Limb (tissue), 2 donors: ENCODE measurements at regions not wholly inside any gene's neighbourhood (a gene's known extent, or its start where the extent isn't known, plus 50 kb on each side); places are given as distances from the start of the nearest gene placed in this dataset.

Source experiments
- DNase-seq, 2 donors: peaks; one replicate each; pipeline ENCODE4 v3.0.0-alpha.2; 2016; ENCODE audit errors: extremely low spot score in 2 of 2

- DNase-seq, result no peak
Observed at GRCh38 chr15:61633951-61634350, 404.8 kb upstream of the RORA start.

- no peak for DNase-seq
Observed at GRCh38 chr15:61629269-61629668, 400.2 kb upstream of the RORA start.

- DNase-seq, result no peak
Observed at GRCh38 chr15:61624950-61625349, 395.8 kb upstream of the RORA start.

- DNase-seq, result no peak
Observed at GRCh38 chr15:61623746-61624145, 394.6 kb upstream of the RORA start.

- no peak for DNase-seq
Observed at GRCh38 chr15:61621865-61622264, 392.8 kb upstream of the RORA start.

GRCh38 chr15:61621146-61621545, 392.0 kb upstream of the RORA start:
- peak in 1 of 2 donors; percentile 50 for DNase-seq

- no peak for DNase-seq
Observed at GRCh38 chr15:61620151-61620550, 391.0 kb upstream of the RORA start.

- DNase-seq, result no peak
Observed at GRCh38 chr15:61613729-61614128, 384.6 kb upstream of the RORA start.

- no peak for DNase-seq
Observed at GRCh38 chr15:61613138-61613537, 384.0 kb upstream of the RORA start.

GRCh38 chr15:61612111-61612510, 383.0 kb upstream of the RORA start:
- no peak for DNase-seq

GRCh38 chr15:61605343-61605742, 376.2 kb upstream of the RORA start:
- no peak for DNase-seq

GRCh38 chr15:61598655-61599054, 369.6 kb upstream of the RORA start:
- DNase-seq, result no peak

- DNase-seq, result peak in 1 of 2 donors; percentile 21
Observed at GRCh38 chr15:61584410-61584809, 355.3 kb upstream of the RORA start.

GRCh38 chr15:61582092-61582491, 353.0 kb upstream of the RORA start:
- DNase-seq, result no peak

GRCh38 chr15:61575597-61575996, 346.5 kb upstream of the RORA start:
- DNase-seq, result no peak

GRCh38 chr15:61571026-61571425, 341.9 kb upstream of the RORA start:
- DNase-seq, result no peak

GRCh38 chr15:61564785-61565184, 335.7 kb upstream of the RORA start:
- no peak for DNase-seq

GRCh38 chr15:61558172-61559136, 329.4 kb upstream of the RORA start:
- DNase-seq, result peak in 1 of 2 donors; percentile 2

- no peak for DNase-seq
Observed at GRCh38 chr15:61556037-61556648, 327.0 kb upstream of the RORA start.

GRCh38 chr15:61549727-61550126, 320.6 kb upstream of the RORA start:
- no peak for DNase-seq

- no peak for DNase-seq
Observed at GRCh38 chr15:61545763-61546162, 316.7 kb upstream of the RORA start.

- no peak for DNase-seq
Observed at GRCh38 chr15:61541516-61541915, 312.4 kb upstream of the RORA start.

- no peak for DNase-seq
Observed at GRCh38 chr15:61537337-61537736, 308.2 kb upstream of the RORA start.
